ENCODE measurements at regions not wholly inside any gene's neighbourhood (a gene's known extent, or its start where the extent isn't known, plus 50 kb on each side); places are given as distances from the start of the nearest gene placed in this dataset.

- TF ChIP-seq POLR2A (IDR thresholded peaks at IDR 0.05; ENCODE audit: low read depth) (no peak), CTCF (IDR thresholded peaks at IDR 0.05) (no peak)
These were observed 85.8 kb downstream of the DLL1 start for GRCh38 chr6:170205126-170205525.

Measured in esophagus muscularis mucosa (tissue), 3 donors.